ACC112 (cell line): ENCODE measurements at regions not wholly inside any gene's neighbourhood (a gene's known extent, or its start where the extent isn't known, plus 50 kb on each side); places are given as distances from the start of the nearest gene placed in this dataset.

ENCODE experiments used
- H2AFZ ChIP-seq: fragments of 200-600 bp; sonication (generic); one replicate; pipeline ENCODE4 v1.6.0; 2017; ENCODE audit warnings: antibody characterized with exemption, low read length; ENCODE audit not compliant: unreplicated experiment
- H3K27ac ChIP-seq: fragments of 200-600 bp; sonication (generic); 2 replicates; pipeline ENCODE4 v1.5.1; 2014; ENCODE audit warnings: low read depth, mild to moderate bottlenecking, antibody characterized with exemption, low read length, moderate library complexity
- H3K27me3 ChIP-seq: fragments of 200-600 bp; sonication (generic); 2 replicates; pipeline ENCODE4 v1.6.1; 2014; ENCODE audit warnings: mild to moderate bottlenecking, antibody characterized with exemption, low read length, moderate library complexity, mixed read lengths; ENCODE audit not compliant: insufficient read depth
- H3K36me3 ChIP-seq: fragments of 200-600 bp; sonication (generic); 2 replicates; pipeline ENCODE4 v1.6.1; 2016; ENCODE audit warnings: mild to moderate bottlenecking, antibody characterized with exemption, low read length, moderate library complexity, mixed read lengths; ENCODE audit not compliant: insufficient read depth
- H3K4me1 ChIP-seq: fragments of 200-600 bp; sonication (generic); one replicate; pipeline ENCODE4 v1.6.1; 2016; ENCODE audit warnings: low read length, mixed read lengths; ENCODE audit not compliant: insufficient read depth, unreplicated experiment, control insufficient read depth
- H3K4me3 ChIP-seq: fragments of 200-600 bp; sonication (generic); 2 replicates; pipeline ENCODE4 v1.5.1; 2014; ENCODE audit warnings: mild to moderate bottlenecking, low read depth, low read length
- H3K79me2 ChIP-seq: fragments of 200-600 bp; sonication (generic); one replicate; pipeline ENCODE4 v1.6.0; 2016; ENCODE audit warnings: low read length; ENCODE audit not compliant: control insufficient read depth, unreplicated experiment, insufficient read depth

DNA sequence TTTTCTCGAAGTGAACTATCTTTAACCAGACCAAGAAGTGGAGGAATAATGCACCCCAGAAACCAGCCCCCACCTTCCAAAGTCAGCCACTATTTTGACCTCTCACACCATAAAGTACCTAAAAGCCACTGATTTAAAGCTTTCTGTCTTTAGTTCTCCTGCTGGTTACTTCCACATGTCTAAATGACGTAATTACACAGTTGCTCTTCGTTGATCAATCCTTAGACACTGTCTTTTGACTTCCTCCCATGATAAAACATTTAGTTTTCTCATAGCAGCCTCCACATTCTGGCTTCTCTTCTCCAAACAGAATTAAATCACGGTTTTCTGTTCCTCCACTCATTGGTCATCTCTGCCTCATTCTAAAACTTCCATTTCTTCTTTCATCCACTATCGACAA lies 294.4 kb upstream of the N4BP1 start:
- no peaks in the 10 kb centered on the region for H3K79me2 ChIP-seq
- no peak overlapping the region for H2AFZ ChIP-seq
- H3K4me1 ChIP-seq = no peaks in the 10 kb centered on the region
- no peaks in the 10 kb centered on the region for H3K27me3 ChIP-seq
- no peaks in the 10 kb centered on the region for H3K36me3 ChIP-seq
- H3K27ac ChIP-seq = no peak overlapping the region
- no peak overlapping the region for H3K4me3 ChIP-seq

DNA sequence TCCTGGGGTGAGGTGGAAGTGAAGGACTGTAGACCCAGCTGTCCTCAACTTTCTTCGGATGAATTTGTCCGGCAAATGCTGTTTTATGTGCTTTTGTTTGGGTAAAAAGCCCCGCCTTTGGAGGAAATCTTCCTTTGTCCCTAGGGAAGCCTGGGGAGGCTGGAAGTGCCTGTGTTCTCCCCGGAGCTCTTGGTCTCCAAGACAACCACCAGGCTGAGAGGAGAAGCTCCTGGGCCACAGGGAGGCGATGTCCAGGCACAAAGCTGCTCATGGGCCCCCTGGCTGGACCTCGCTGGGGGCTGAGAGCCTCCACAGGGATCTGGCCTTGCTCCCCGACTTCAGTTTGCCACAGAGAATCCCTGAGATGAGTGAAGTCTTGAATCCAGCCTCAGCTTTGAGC lies 293.1 kb upstream of the N4BP1 start:
- no peak overlapping the region for H2AFZ ChIP-seq
- H3K27me3 ChIP-seq = no peaks in the 10 kb centered on the region
- H3K79me2 ChIP-seq = no peaks in the 10 kb centered on the region
- no peaks in the 10 kb centered on the region for H3K36me3 ChIP-seq
- H3K4me3 ChIP-seq = no peak overlapping the region
- no peak overlapping the region for H3K27ac ChIP-seq
- H3K4me1 ChIP-seq = no peaks in the 10 kb centered on the region

DNA sequence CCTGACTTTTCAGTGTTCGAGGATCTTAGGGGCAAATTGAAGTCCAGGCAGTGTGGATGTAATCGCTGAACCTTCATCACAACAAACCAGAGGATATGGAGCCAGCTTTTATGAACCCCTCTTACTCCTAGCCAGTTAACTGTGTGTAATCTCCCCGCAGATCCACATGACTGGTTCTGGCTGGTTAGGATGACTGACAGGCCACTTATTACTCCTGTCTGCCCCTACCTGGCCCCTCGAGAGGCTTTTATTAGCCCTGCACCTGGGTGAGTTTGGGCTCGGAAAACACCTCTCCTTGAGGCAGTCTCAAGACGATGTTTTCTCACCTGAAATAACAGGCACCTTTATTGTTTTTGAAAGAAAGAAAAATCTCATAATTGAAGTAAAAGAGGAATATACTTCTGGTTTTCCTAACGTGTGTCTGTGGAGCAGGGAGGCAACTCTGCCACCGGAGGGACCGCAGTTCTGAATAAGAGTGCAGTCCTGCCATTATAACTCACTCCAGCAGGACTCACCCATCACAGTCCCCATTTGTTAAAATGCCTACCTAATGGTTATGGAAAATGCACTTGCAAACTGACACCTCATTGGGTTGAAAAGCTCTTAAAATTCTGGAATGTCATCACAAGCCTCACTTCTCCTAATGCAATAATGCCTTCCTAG lies 291.9 kb upstream of the N4BP1 start:
- H3K79me2 ChIP-seq = no peaks in the 10 kb centered on the region
- no peak overlapping the region for H2AFZ ChIP-seq
- H3K27ac ChIP-seq = no peak overlapping the region
- H3K4me1 ChIP-seq = no peaks in the 10 kb centered on the region
- no peaks in the 10 kb centered on the region for H3K27me3 ChIP-seq
- H3K4me3 ChIP-seq = no peak overlapping the region
- no peaks in the 10 kb centered on the region for H3K36me3 ChIP-seq

DNA sequence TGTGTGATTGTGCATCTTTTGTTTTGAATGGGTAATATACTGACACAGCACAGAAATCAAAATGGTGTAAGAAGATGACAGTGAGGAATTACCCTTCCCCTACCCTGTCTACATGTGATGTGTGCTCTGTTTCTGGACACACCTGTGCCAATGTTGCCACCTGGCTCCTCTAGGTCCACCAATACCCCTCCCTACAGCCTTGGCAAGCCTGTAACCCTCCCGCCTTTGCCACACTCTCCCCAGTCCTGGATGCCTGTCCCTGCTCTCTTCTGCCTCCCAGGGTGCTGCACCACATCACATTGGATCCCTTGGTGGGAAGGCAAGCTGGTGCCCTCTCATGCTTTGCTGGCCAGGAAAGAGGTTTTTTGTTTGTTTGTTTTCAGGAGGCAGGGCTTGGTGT lies 289.5 kb upstream of the N4BP1 start:
- Histone ChIP-seq H3K79me2 (no peaks in the 10 kb centered on the region), H3K36me3 (no peaks in the 10 kb centered on the region), H3K4me3 (no peak overlapping the region), H3K27ac (no peak overlapping the region), H3K4me1 (no peaks in the 10 kb centered on the region), H2AFZ (no peak overlapping the region), H3K27me3 (no peaks in the 10 kb centered on the region)

DNA sequence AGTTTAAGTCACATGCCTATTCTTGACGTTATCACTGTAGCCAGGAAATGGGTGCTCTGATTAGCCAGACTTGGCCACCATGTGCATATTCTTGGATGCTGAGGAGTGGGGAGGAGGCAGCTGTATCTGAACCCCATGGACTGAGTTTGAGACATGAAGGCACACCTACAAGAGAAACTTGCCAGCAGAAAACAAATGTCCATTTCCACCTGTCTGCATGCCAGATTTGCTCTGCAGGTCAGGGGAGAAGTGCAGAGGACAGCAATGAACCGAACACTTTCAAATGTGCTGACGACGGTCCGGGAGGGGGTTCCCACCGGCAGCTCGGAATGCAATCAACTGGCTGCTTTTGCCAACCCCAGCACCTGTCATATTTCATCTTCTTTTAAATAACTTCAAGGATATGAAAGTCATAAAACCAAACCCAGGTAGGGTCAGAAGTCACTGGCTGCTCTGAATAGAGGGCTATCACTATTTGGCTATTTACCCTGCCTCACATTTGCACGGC lies 287.8 kb upstream of the N4BP1 start:
- Histone ChIP-seq H3K4me1 (no peaks in the 10 kb centered on the region), H3K27ac (no peak overlapping the region), H3K4me3 (no peak overlapping the region), H3K27me3 (no peaks in the 10 kb centered on the region), H2AFZ (no peak overlapping the region), H3K79me2 (no peaks in the 10 kb centered on the region), H3K36me3 (no peaks in the 10 kb centered on the region)

DNA sequence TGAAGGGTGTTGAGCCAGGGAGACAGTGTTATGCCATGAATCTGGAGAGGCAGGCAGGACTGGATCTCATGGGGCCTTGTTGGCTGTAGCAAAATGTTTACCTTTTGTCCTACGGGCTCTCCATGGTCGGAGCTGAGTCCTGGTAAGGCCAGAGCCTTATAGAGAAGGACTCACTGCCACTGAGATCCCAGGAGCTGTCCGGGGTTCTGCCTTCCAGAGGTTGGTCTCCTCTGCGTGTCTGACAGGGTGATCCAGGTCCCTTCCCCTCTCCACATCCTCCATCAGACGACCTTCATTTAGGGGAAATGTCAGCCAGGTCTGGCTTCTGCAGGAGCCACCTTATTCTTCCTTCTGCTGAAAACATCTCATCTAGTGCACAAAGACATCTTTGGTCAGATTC lies 285.2 kb upstream of the N4BP1 start:
- H3K4me1 ChIP-seq = no peaks in the 10 kb centered on the region
- no peaks in the 10 kb centered on the region for H3K79me2 ChIP-seq
- no peaks in the 10 kb centered on the region for H3K36me3 ChIP-seq
- H3K4me3 ChIP-seq = no peak overlapping the region
- no peak overlapping the region for H2AFZ ChIP-seq
- H3K27ac ChIP-seq = no peak overlapping the region
- H3K27me3 ChIP-seq = no peaks in the 10 kb centered on the region

DNA sequence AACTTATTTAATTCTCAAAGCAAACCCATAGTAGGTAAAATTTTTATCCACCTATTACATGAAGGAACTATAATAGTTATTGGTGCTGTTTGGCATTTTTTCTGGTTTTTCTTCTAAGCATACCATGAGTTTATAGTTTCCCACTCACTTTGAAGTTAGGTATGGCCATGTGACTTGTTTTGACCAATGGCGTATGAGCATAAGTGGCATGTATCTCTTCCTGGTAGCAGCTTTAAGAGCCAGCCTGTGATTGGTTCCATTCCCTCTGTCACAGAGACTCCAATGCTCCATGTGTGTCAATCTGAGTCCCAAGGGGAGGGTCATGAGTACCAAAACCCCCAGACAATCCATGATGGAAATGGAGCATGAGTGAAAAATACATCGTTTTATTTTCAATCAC lies 282.9 kb upstream of the N4BP1 start:
- Histone ChIP-seq H3K79me2 (no peaks in the 10 kb centered on the region), H2AFZ (no peak overlapping the region), H3K36me3 (no peaks in the 10 kb centered on the region), H3K4me1 (no peaks in the 10 kb centered on the region), H3K27me3 (no peaks in the 10 kb centered on the region), H3K4me3 (no peak overlapping the region), H3K27ac (no peak overlapping the region)

DNA sequence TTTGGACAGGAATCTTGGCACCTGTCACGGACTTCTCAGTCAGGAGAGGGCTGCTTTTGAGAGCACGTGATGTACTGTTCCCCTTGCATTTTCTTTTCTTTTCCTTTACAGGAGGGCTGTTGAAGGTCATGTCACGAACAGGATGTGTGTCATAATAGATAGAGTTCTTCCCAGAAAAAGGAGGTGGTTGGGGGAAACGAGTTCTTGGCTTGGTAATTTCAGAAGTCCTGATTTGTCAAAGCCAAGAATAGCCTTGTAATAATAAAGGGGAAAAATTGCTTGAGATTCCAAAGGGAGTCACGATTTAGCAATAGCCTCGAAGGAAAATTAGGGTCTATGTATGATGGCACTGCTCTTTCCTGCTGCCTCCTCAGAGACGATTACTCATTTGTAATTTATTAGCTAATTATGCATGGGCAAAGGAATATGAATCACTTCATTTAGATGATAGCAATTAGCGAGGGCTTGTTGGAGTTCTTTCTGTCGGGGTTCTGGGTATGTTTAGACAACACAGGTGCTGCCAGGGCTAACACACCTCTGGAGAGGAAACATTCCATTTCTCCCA lies 277.7 kb upstream of the N4BP1 start:
- Histone ChIP-seq H3K79me2 (no peaks in the 10 kb centered on the region), H3K4me1 (no peaks in the 10 kb centered on the region), H3K27ac (no peak overlapping the region), H3K4me3 (no peak overlapping the region), H3K27me3 (no peaks in the 10 kb centered on the region), H3K36me3 (no peaks in the 10 kb centered on the region), H2AFZ (no peak overlapping the region)

DNA sequence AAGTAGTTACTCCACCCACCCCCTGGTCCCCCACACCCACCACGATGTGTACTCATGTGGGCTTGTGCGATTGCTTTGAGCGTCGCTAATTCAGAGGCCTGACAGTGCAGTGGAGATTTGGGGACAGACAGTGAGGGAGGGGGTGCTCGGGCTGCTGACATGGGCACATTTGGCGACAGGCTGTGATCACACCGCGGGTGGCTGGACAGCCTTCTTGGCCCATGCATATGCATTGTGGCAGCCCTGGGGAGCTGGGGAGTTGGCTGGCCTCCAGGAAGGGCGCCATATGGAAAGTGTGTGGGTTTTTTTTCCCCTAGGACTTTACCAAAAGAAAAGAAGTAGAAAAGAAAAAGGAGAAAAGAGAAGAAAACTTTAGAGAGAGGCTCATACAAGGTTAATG lies 275.5 kb upstream of the N4BP1 start:
- Histone ChIP-seq H2AFZ (no peak overlapping the region), H3K4me1 (no peaks in the 10 kb centered on the region), H3K27me3 (no peaks in the 10 kb centered on the region), H3K79me2 (no peaks in the 10 kb centered on the region), H3K4me3 (no peak overlapping the region), H3K36me3 (no peaks in the 10 kb centered on the region), H3K27ac (no peak overlapping the region)

DNA sequence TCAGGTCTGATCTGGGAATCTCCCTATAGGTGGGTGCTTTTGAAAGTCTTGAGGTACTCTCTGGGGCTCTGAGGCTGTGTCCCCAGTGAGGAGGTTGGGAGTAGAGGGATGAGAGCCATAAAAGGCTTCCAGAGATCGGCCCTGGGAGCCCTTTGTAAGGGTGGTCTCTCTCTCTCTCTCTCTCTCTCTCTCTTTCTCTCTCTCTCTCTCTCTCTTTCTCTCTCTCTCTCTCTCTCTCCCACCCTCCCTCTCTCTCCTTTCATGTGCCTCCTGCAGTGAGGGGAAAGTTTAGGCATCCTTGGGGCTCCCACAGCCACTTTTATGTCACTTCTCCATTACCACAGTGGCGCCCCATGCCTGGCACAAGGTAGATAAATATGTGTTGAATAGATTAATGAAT lies 271.3 kb upstream of the N4BP1 start:
- Histone ChIP-seq H3K4me1 (no peaks in the 10 kb centered on the region), H3K27me3 (no peaks in the 10 kb centered on the region), H2AFZ (no peak overlapping the region), H3K79me2 (no peaks in the 10 kb centered on the region), H3K27ac (no peak overlapping the region), H3K36me3 (no peaks in the 10 kb centered on the region), H3K4me3 (no peak overlapping the region)
